SK-N-SH (cell line): ENCODE measurements at regions not wholly inside any gene's neighbourhood (a gene's known extent, or its start where the extent isn't known, plus 50 kb on each side); places are given as distances from the start of the nearest gene placed in this dataset.

Source experiments
- CTCF ChIA-PET: fragments of 300-600, 350-600 bp; formaldehyde crosslinking; extraction: SDS; loops from one replicate; lab custom pipeline; 2021; lab: Yijun Ruan, JAX
- POLR2A ChIA-PET: fragments of 350-600 bp; sonication (Branson Sonifier 250); formaldehyde crosslinking; extraction: SDS; loops from one replicate; lab custom pipeline; 2020; ENCODE audit warnings: antibody characterized with exemption, inconsistent platforms; lab: Yijun Ruan, JAX
- DNase-seq: peaks from one replicate; pipeline ENCODE4 v3.0.0; 2012
- H2AFZ ChIP-seq: fragments of 200-600 bp; sonication (generic); 2 replicates; pipeline ENCODE4 v1.8.1; 2016; ENCODE audit warnings: antibody characterized with exemption, mild to moderate bottlenecking, low read depth
- H3F3A ChIP-seq: fragments of 200-600 bp; sonication (generic); replicated peaks from 2 replicates; pipeline ENCODE3; 2016; ENCODE audit warnings: antibody characterized with exemption, mild to moderate bottlenecking; ENCODE audit not compliant: insufficient read depth
- H3K27ac ChIP-seq, 2 experiments: fragments of 200-500 bp in 1 of 2; fragments of 200-600 bp in 1 of 2; sonication (Bioruptor generic) in 1 of 2; sonication (generic), shearing (Covaris generic) in 1 of 2; 2 replicates each; pipeline versions ENCODE4 v1.5.1 to v1.6.1; 2014 to 2016; ENCODE audit warnings: low read depth in 2 of 2, inconsistent platforms in 1 of 2, low read length in 1 of 2, mild to moderate bottlenecking in 1 of 2, mixed read lengths in 1 of 2
- H3K27me3 ChIP-seq: fragments of 200-600 bp; sonication (generic), shearing (Covaris generic); 2 replicates; pipeline ENCODE4 v1.6.1; 2016; ENCODE audit warnings: mixed run types; ENCODE audit not compliant: insufficient read depth
- H3K36me3 ChIP-seq, 2 experiments: fragments of 200-500 bp in 1 of 2; fragments of 200-600 bp in 1 of 2; sonication (Bioruptor generic) in 1 of 2; sonication (generic) in 1 of 2; replicated peaks in 1 of 2; 2 replicates each; pipeline versions ENCODE3 to v1.5.1; 2014 to 2016; ENCODE audit warnings: low read length in 1 of 2, mild to moderate bottlenecking in 1 of 2; ENCODE audit not compliant: insufficient read depth in 2 of 2, control insufficient read depth in 1 of 2
- H3K4me1 ChIP-seq, 2 experiments: fragments of 200-500 bp in 1 of 2; fragments of 200-600 bp in 1 of 2; sonication (Bioruptor generic) in 1 of 2; sonication (generic), shearing (Covaris generic) in 1 of 2; 2 replicates each; pipeline versions ENCODE4 v1.5.1 to v1.6.1; 2014 to 2016; ENCODE audit warnings: low read depth in 1 of 2, low read length in 1 of 2, mixed run types in 1 of 2; ENCODE audit not compliant: insufficient read depth in 2 of 2, control insufficient read depth in 1 of 2
- H3K4me2 ChIP-seq: fragments of 200-600 bp; sonication (generic), shearing (Covaris generic); 2 replicates; pipeline ENCODE4 v1.6.1; 2017; ENCODE audit warnings: mixed run types
- H3K4me3 ChIP-seq, 2 experiments: fragments of 200-500 bp in 1 of 2; fragments of 200-600 bp in 1 of 2; sonication (Bioruptor generic) in 1 of 2; sonication (generic), shearing (Covaris generic) in 1 of 2; 2 replicates each; pipeline versions ENCODE4 v1.5.1 to v1.8.1; 2014 to 2016; ENCODE audit warnings: low read depth in 2 of 2, inconsistent platforms in 1 of 2, low read length in 1 of 2, mild to moderate bottlenecking in 1 of 2, mixed read lengths in 1 of 2, moderate library complexity in 1 of 2
- H3K79me2 ChIP-seq: fragments of 200-600 bp; sonication (generic); 2 replicates; pipeline ENCODE4 v1.8.1; 2017; ENCODE audit warnings: mild to moderate bottlenecking; ENCODE audit not compliant: insufficient read depth
- H3K9ac ChIP-seq: fragments of 200-600 bp; sonication (generic); 2 replicates; pipeline ENCODE4 v1.6.1; 2017; ENCODE audit warnings: mixed run types
- H3K9me2 ChIP-seq: fragments of 200-600 bp; sonication (generic); 2 replicates; pipeline ENCODE4 v1.6.1; 2017; ENCODE audit warnings: mixed run types
- H3K9me3 ChIP-seq: fragments of 200-600 bp; sonication (generic); 2 replicates; pipeline ENCODE4 v1.6.1; 2017; ENCODE audit warnings: mixed run types, mild to moderate bottlenecking, moderate library complexity
- H4K20me1 ChIP-seq: fragments of 200-600 bp; sonication (generic); 2 replicates; pipeline ENCODE4 v1.6.1; 2017; ENCODE audit warnings: mild to moderate bottlenecking, mixed run types; ENCODE audit not compliant: insufficient read depth
- ELF1 ChIP-seq: IDR thresholded peaks from 2 replicates; pipeline ENCODE4 v1.4.0; 2012
- EZH2phosphoT487 ChIP-seq: fragments of 200-600 bp; sonication (generic); IDR thresholded peaks from 2 replicates; pipeline ENCODE4 v1.6.1; 2017; ENCODE audit warnings: low read depth, mixed run types, mild to moderate bottlenecking, antibody characterized with exemption, moderate library complexity, borderline replicate concordance
- FOXJ3 ChIP-seq: sonication (generic); formaldehyde crosslinking; IDR thresholded peaks from 2 replicates; pipeline ENCODE4 v1.5.1; 2020; ENCODE audit warnings: mild to moderate bottlenecking, missing genetic modification reagents
- FOXM1 ChIP-seq: IDR thresholded peaks from 2 replicates; pipeline ENCODE4 v1.4.0; 2012; ENCODE audit warnings: low read depth, mild to moderate bottlenecking
- GATA2 ChIP-seq: sonication (generic); formaldehyde crosslinking; IDR thresholded peaks from 2 replicates; pipeline ENCODE4 v1.5.0; 2020; ENCODE audit warnings: mild to moderate bottlenecking, missing genetic modification reagents
- JUND ChIP-seq: IDR thresholded peaks from 2 replicates; pipeline ENCODE4 v1.4.0; 2012
- NRF1 ChIP-seq: IDR thresholded peaks from 2 replicates; pipeline ENCODE4 v1.6.1; 2012; ENCODE audit warnings: low read depth, mild to moderate bottlenecking, low read length
- POLR2AphosphoS5 ChIP-seq: IDR thresholded peaks from 2 replicates; pipeline ENCODE4 v1.6.1; 2012; ENCODE audit warnings: low read depth, low read length
- RAD21 ChIP-seq: IDR thresholded peaks from 2 replicates; pipeline ENCODE4 v1.6.1; 2012; ENCODE audit warnings: mild to moderate bottlenecking, low read length
- RCOR1 ChIP-seq: fragments of 150-350 bp; IDR thresholded peaks from 2 replicates; pipeline ENCODE4 v1.6.1; 2017; ENCODE audit warnings: antibody characterized with exemption, low read length
- RFX5 ChIP-seq: IDR thresholded peaks from 2 replicates; pipeline ENCODE4 v1.6.1; 2012; ENCODE audit warnings: mild to moderate bottlenecking, improper control_type of control experiment, low read length
- RXRA ChIP-seq: IDR thresholded peaks from 2 replicates; pipeline ENCODE4 v1.4.0; 2012; ENCODE audit warnings: low read depth, mild to moderate bottlenecking, borderline replicate concordance
- TEAD4 ChIP-seq: IDR thresholded peaks from 2 replicates; pipeline ENCODE4 v1.4.0; 2012; ENCODE audit warnings: mild to moderate bottlenecking, borderline replicate concordance; ENCODE audit not compliant: insufficient read depth
- WGBS: methylation state at CpG from one replicate; pipeline ENCODE4 v1.1.6; 2017; ENCODE audit warnings: low lambda C conversion rate; 5-methylcytosine and 5-hydroxymethylcytosine counted together
- TF ChIP-seq, protein P1 (sequence below): IDR thresholded peaks from 2 replicates; pipeline ENCODE4 v1.6.1; 2012; ENCODE audit warnings: mild to moderate bottlenecking, low read depth, low read length, moderate library complexity
- TF ChIP-seq, protein P2 (sequence below): IDR thresholded peaks from 2 replicates; pipeline ENCODE4; 2012

GRCh38 chr11:101345891-101346290 lies 216.3 kb upstream of the PGR start:
- Histone ChIP-seq H3K4me1 (no peaks in the 10 kb centered on the region), H3K4me2 (no peak overlapping the region), H2AFZ (no peak overlapping the region), H3K27ac (no peak overlapping the region), H3K27me3 (no peaks in the 10 kb centered on the region), H3K4me3 (no peak overlapping the region), H3F3A (no peaks in the 10 kb centered on the region), H3K9ac (no peak overlapping the region), H3K79me2 (no peaks in the 10 kb centered on the region), H4K20me1 (no peaks in the 10 kb centered on the region), H3K9me2 (no peaks in the 10 kb centered on the region), H3K9me3 (no peaks in the 10 kb centered on the region), H3K36me3 (no peaks in the 10 kb centered on the region)
- CTCF ChIA-PET, result no interaction called here
- DNase-seq, result no peak
- no peak for TF ChIP-seq FOXJ3 (CRISPR knock-in tag)
- no peak for TF ChIP-seq EZH2phosphoT487
- TF ChIP-seq NRF1, result no peak
- no peak for TF ChIP-seq FOXM1
- TF ChIP-seq RAD21, result no peak
- no peak for TF ChIP-seq RXRA
- TF ChIP-seq, protein P1, sequence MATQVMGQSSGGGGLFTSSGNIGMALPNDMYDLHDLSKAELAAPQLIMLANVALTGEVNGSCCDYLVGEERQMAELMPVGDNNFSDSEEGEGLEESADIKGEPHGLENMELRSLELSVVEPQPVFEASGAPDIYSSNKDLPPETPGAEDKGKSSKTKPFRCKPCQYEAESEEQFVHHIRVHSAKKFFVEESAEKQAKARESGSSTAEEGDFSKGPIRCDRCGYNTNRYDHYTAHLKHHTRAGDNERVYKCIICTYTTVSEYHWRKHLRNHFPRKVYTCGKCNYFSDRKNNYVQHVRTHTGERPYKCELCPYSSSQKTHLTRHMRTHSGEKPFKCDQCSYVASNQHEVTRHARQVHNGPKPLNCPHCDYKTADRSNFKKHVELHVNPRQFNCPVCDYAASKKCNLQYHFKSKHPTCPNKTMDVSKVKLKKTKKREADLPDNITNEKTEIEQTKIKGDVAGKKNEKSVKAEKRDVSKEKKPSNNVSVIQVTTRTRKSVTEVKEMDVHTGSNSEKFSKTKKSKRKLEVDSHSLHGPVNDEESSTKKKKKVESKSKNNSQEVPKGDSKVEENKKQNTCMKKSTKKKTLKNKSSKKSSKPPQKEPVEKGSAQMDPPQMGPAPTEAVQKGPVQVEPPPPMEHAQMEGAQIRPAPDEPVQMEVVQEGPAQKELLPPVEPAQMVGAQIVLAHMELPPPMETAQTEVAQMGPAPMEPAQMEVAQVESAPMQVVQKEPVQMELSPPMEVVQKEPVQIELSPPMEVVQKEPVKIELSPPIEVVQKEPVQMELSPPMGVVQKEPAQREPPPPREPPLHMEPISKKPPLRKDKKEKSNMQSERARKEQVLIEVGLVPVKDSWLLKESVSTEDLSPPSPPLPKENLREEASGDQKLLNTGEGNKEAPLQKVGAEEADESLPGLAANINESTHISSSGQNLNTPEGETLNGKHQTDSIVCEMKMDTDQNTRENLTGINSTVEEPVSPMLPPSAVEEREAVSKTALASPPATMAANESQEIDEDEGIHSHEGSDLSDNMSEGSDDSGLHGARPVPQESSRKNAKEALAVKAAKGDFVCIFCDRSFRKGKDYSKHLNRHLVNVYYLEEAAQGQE, result no peak
- TF ChIP-seq, protein P2, sequence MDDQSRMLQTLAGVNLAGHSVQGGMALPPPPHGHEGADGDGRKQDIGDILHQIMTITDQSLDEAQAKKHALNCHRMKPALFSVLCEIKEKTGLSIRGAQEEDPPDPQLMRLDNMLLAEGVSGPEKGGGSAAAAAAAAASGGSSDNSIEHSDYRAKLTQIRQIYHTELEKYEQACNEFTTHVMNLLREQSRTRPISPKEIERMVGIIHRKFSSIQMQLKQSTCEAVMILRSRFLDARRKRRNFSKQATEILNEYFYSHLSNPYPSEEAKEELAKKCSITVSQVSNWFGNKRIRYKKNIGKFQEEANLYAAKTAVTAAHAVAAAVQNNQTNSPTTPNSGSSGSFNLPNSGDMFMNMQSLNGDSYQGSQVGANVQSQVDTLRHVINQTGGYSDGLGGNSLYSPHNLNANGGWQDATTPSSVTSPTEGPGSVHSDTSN, result no peak
- no peak for TF ChIP-seq JUND
- TF ChIP-seq POLR2AphosphoS5, result no peak
- no peak for TF ChIP-seq ELF1
- no peak for TF ChIP-seq RCOR1
- no peak for TF ChIP-seq TEAD4
- POLR2A ChIA-PET, result no interaction called here
- 0% methylated on average over 3 of the region's 3 CpGs for WGBS

DNA sequence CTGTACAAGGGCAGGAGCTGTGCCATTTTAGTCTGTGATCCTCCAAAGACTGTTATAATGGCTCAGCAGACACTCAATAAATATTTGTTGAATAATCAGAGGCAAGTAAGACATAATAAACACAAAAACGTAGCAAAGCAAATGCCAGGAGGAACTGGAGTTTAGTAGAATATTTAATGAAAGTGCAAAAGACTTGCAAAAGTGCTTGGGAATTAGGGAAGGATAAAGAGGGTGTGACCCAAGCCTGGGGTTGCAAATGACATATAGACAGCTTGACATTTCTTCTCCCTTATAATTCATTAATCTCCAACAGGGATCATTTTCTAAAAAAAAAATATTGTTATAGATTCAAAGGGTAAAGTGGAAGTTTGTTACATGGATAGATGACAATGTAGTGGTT lies 212.7 kb upstream of the PGR start:
- Histone ChIP-seq H3K9ac (no peak overlapping the region), H3F3A (no peaks in the 10 kb centered on the region), H3K9me3 (no peaks in the 10 kb centered on the region), H3K79me2 (no peaks in the 10 kb centered on the region), H3K9me2 (no peaks in the 10 kb centered on the region), H3K36me3 (no peaks in the 10 kb centered on the region), H3K4me3 (no peak overlapping the region), H4K20me1 (no peaks in the 10 kb centered on the region), H2AFZ (no peak overlapping the region), H3K4me1 (no peaks in the 10 kb centered on the region), H3K4me2 (no peak overlapping the region), H3K27me3 (no peaks in the 10 kb centered on the region), H3K27ac (no peak overlapping the region)
- ChIA-PET POLR2A (no interaction called here), CTCF (no interaction called here)
- TF ChIP-seq RFX5, result no peak
- no peak for TF ChIP-seq GATA2 (CRISPR knock-in tag)
- no peak for TF ChIP-seq FOXJ3 (CRISPR knock-in tag)
- no peak for DNase-seq
- 0% methylated on average over 1 of the region's 1 CpG for WGBS
